ENCODE measurements at regions not wholly inside any gene's neighbourhood (a gene's known extent, or its start where the extent isn't known, plus 50 kb on each side); places are given as distances from the start of the nearest gene placed in this dataset.

DNA sequence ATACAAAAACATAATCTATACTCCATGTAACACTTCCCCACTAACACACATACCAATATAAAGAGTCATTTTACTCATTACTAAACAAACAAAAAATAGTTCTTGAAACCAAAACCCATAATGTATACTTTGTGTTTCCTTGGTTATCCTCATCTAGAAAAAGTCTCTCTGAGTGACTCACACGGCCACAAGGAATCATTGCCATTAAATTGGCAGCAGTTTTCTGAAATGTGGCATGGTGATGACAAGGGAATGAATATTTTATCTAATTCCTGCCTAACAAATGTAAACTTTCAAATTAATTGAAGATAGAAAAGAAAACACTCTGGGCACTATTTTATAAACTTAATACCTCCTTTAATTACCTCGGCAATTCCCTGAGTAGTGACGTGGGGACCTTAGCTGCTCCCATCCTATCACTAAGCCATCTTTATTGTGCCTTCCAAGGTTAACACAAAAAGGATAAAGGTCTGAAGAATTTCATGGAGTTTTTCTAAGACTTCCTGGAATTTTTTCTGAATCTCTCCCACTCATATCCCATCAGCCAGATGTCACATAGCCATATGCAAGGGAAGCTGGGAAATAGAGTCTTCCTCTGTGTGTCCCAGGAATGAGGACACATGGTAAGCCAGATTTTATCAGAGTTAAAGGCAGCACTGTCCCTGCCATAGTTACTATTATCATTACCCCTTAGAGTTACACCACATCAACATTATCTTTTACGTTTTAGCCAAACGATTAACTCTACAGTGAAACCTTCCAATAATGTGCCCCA, 857.2 kb upstream of the TENM4 start:
- TF ChIP-seq, protein P1, sequence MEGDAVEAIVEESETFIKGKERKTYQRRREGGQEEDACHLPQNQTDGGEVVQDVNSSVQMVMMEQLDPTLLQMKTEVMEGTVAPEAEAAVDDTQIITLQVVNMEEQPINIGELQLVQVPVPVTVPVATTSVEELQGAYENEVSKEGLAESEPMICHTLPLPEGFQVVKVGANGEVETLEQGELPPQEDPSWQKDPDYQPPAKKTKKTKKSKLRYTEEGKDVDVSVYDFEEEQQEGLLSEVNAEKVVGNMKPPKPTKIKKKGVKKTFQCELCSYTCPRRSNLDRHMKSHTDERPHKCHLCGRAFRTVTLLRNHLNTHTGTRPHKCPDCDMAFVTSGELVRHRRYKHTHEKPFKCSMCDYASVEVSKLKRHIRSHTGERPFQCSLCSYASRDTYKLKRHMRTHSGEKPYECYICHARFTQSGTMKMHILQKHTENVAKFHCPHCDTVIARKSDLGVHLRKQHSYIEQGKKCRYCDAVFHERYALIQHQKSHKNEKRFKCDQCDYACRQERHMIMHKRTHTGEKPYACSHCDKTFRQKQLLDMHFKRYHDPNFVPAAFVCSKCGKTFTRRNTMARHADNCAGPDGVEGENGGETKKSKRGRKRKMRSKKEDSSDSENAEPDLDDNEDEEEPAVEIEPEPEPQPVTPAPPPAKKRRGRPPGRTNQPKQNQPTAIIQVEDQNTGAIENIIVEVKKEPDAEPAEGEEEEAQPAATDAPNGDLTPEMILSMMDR (IDR thresholded peaks at IDR 0.05; ENCODE audit: extremely low read depth in 1 of 2, insufficient read depth in 1 of 2, low read depth in 1 of 2, low read length in 2 of 2) = no peak
- TF ChIP-seq JUN (IDR thresholded peaks at IDR 0.05; ENCODE audit: borderline replicate concordance, insufficient read depth, insufficient read length, low read depth) = peak; percentile 23
